Heart right ventricle (tissue), 16 donors: ENCODE measurements at regions not wholly inside any gene's neighbourhood (a gene's known extent, or its start where the extent isn't known, plus 50 kb on each side); places are given as distances from the start of the nearest gene placed in this dataset.

Experiments
- ATAC-seq, 8 donors: fragments of 200-7000 bp; cut with Tn5 transposase; one replicate each; pipeline ENCODE4 v1.9.1; 2020; ENCODE audit warnings: mild to moderate bottlenecking in 8 of 8, moderate library complexity in 8 of 8, moderate number of reproducible peaks in 1 of 8
- DNase-seq, 2 donors: peaks; one replicate each; pipeline ENCODE4 v3.0.0-alpha.2; 2020
- H3K27ac ChIP-seq, 10 donors: fragments of 200-600 bp; sonication (generic) in 2 of 10; one replicate each; pipeline versions ENCODE4 v1.5.0 to v1.8.0; 2020 to 2022; ENCODE audit warnings: mild to moderate bottlenecking in 3 of 10
- H3K27me3 ChIP-seq, 7 donors: fragments of 200-600 bp; one replicate each; pipeline ENCODE4 v1.8.0; 2021 to 2022; ENCODE audit warnings: mild to moderate bottlenecking in 2 of 7
- H3K36me3 ChIP-seq, 9 donors: fragments of 200-600 bp; sonication (generic) in 1 of 9; one replicate each; pipeline versions ENCODE4 v1.5.0 to v1.8.0; 2020 to 2022; ENCODE audit warnings: mild to moderate bottlenecking in 2 of 9
- H3K4me1 ChIP-seq, 9 donors: fragments of 200-600 bp; sonication (generic) in 1 of 9; one replicate each; pipeline versions ENCODE4 v1.5.0 to v1.8.0; 2020 to 2022; ENCODE audit warnings: mild to moderate bottlenecking in 4 of 9
- H3K4me3 ChIP-seq, 10 donors: fragments of 200-600 bp; sonication (generic) in 2 of 10; one replicate each; pipeline versions ENCODE4 v1.5.0 to v1.8.0; 2020 to 2022; ENCODE audit warnings: mild to moderate bottlenecking in 7 of 10, moderate library complexity in 2 of 10
- H3K9me3 ChIP-seq, 11 donors: fragments of 200-600 bp in 10 of 11; sonication (generic) in 2 of 11; one replicate each; pipeline versions ENCODE4 v1.5.0 to v1.8.0; 2013 to 2022; ENCODE audit warnings: mild to moderate bottlenecking in 2 of 11, control low read depth in 1 of 11, moderate library complexity in 1 of 11
- CTCF ChIP-seq, 9 donors: fragments of 200-600 bp; sonication (generic) in 2 of 9; IDR thresholded peaks; one replicate each; pipeline versions ENCODE4 v1.5.0 to v1.8.0; 2021 to 2022; ENCODE audit warnings: antibody characterized with exemption in 9 of 9, mild to moderate bottlenecking in 5 of 9, moderate library complexity in 1 of 9
- WGBS, 2 donors: extraction: QIAGEN DNeasy Blood & Tissue Kit; methylation state at CpG; one replicate each; pipeline ENCODE4 v1.1.7; 2013; ENCODE audit warnings: inconsistent platforms in 1 of 2; 5-methylcytosine and 5-hydroxymethylcytosine counted together
- intact Hi-C, 10 donors: fragments of 100-400 bp; cut with DNase I; formaldehyde crosslinking; loops; one replicate each; pipeline versions ENCODE4 v1.11.1 to v1.14.2; 2022
- donor health status: Arrhythmogenic right ventricular cardiomyopathy.
- donor health status: ischemic (EF 13 %, LVEDD 7.1; RV severe dilation, severe dysfunction).
- donor health status: healthy with polysubstance abuse.
- donor health status: DM: no; HTN: yes; CAD: no.
- donor health status: DM: no; HTN: no; CAD: no.
- donor health status: ischemic (EF 25% LVEDD 6.9; RV normal size, moderate dysfunction).
- donor health status: ischemic (EF 25% LVEDD 5.7; RV mildly dilated, moderate dysfunction).
- donor health status: healthy.
- donor health status: DM: yes; HTN: yes; CAD: no.
- donor health status: Ischemic cardiomyopathy.
- donor health status: ischemic (EF 35%, LVEDD 5.7; RV mildly dilated, moderate dysfunction).
- donor health status: nonischemic (EF 11% LVEDD 7.7; RV severe dilation, severe dysfunction).
- donor health status: DM: yes; HTN: yes; CAD: no.
- donor health status: PGD.
- donor health status: ischemic (EF 29% LVEDD 5.4; RV normal size, mild dysfunction).
- donor health status: nonischemic (EF 23%, LVEDD 6.1; RV moderate dilation, normal function).

DNA sequence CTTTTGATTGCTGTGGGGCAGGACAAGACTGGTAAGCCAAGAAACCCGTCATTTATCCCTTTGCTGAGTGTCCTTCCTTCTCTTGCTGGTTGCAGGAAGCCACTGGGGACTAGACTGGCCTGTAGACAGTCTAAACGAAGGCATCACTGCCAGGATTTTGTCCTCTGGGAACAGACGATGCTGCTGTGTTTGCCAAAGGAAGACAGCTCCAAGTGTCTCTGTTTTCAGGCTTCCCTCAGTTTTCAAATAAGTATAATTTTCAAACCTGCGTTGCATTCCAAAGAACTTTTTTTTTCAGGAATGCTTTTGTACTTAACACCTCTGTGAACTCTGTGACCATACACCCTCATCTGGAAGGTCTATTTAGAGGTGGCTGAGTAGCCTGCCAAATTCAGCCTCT, 269.4 kb downstream of the HLX start:
- H3K9me3 ChIP-seq = peaks cover 0 to 8% (median 0%) of the 10 kb centered on the region in 11 donors
- peaks cover 0 to 16% (median 9%) of the 10 kb centered on the region in 9 donors for H3K4me1 ChIP-seq
- DNase-seq (peak in 1 of 2 donors; percentile 17), ATAC-seq (peak in 3 of 8 donors; percentile 24 to 53 (median 25))
- no peaks in the 10 kb centered on the region for H3K36me3 ChIP-seq
- no peak overlapping the region for H3K4me3 ChIP-seq
- H3K27ac ChIP-seq = peak overlapping the region in 1 of 10 donors; percentile 16
- no peaks in the 10 kb centered on the region for H3K27me3 ChIP-seq
- intact Hi-C loops = no loop called here
- 35 to 49% methylated on average over 4 of the region's 4 CpGs for WGBS, 2 donors
- TF ChIP-seq CTCF (IDR thresholded peaks at IDR 0.05) = no peak

- H3K9me3 ChIP-seq = peaks cover 0 to 8% (median 0%) of the 10 kb centered on the region in 11 donors
- intact Hi-C loops = no loop called here
- DNase-seq (no peak), ATAC-seq (peak in 3 of 8 donors; percentile 50 to 84 (median 75))
- WGBS, 2 donors = 49 to 54% methylated on average over 4 of the region's 4 CpGs
- H3K27ac ChIP-seq = peak overlapping the region in 1 of 10 donors; percentile 32
- H3K4me3 ChIP-seq = no peak overlapping the region
- H3K36me3 ChIP-seq = no peaks in the 10 kb centered on the region
- no peak for TF ChIP-seq CTCF (IDR thresholded peaks at IDR 0.05)
- no peaks in the 10 kb centered on the region for H3K27me3 ChIP-seq
- peaks cover 0 to 16% (median 9%) of the 10 kb centered on the region in 9 donors for H3K4me1 ChIP-seq
Observed at GRCh38 chr1:221149111-221149510, 269.9 kb downstream of the HLX start.

DNA sequence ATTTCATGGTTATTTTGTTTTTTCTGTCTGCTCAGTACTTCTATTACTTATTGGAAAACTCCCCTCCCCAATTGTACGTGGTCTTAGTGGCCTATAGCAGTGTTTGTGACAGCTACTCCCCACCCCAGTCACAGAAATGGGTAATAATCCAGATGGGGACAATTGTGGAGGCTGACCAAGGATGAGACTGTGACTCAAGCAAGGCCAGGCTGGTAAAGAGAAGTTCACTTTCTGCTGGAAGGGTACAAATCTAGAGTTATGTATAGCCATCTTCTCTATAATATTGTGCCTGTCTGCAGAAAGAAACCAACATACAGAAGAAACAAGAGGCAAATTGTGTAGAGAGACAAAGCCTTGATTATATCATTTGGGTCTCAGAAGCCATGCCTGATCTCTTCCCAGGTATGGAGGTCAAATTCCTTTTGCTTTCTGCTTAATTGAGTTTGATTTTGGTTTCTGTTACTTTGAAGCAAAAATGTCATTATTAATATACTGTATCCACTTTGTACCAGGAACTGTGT, 270.4 kb downstream of the HLX start:
- Histone ChIP-seq H3K9me3 (peaks cover 0 to 8% (median 0%) of the 10 kb centered on the region in 11 donors), H3K4me1 (peaks cover 0 to 16% (median 9%) of the 10 kb centered on the region in 9 donors), H3K4me3 (no peak overlapping the region), H3K27ac (peak overlapping the region in 1 of 10 donors; percentile 32), H3K27me3 (no peaks in the 10 kb centered on the region), H3K36me3 (no peaks in the 10 kb centered on the region)
- no peak for TF ChIP-seq CTCF (IDR thresholded peaks at IDR 0.05)
- ATAC-seq (no peak), DNase-seq (no peak)
- WGBS, 2 donors = 74 to 78% methylated on average over 1 of the region's 1 CpG
- intact Hi-C loops = loop anchor here in 1 of 10 donors (5.0 kb wide), 1 partner anchor 32 kb away; no protein-coding TSS in a partner anchor

GRCh38 chr1:221150996-221151395, 271.8 kb downstream of the HLX start:
- TF ChIP-seq CTCF (IDR thresholded peaks at IDR 0.05) = no peak
- H3K9me3 ChIP-seq = peaks cover 0 to 8% (median 0%) of the 10 kb centered on the region in 11 donors
- ATAC-seq = no peak
- no peaks in the 10 kb centered on the region for H3K36me3 ChIP-seq
- DNase-seq = no peak
- no peaks in the 10 kb centered on the region for H3K27me3 ChIP-seq
- H3K4me1 ChIP-seq = peaks cover 0 to 21% (median 9%) of the 10 kb centered on the region in 9 donors
- no peak overlapping the region for H3K27ac ChIP-seq
- no peak overlapping the region for H3K4me3 ChIP-seq
- intact Hi-C loops = loop anchor here in 1 of 10 donors (5.0 kb wide), 1 partner anchor 34 kb away; no protein-coding TSS in a partner anchor
